Kidney (tissue), 13 donors: ENCODE measurements at regions not wholly inside any gene's neighbourhood (a gene's known extent, or its start where the extent isn't known, plus 50 kb on each side); places are given as distances from the start of the nearest gene placed in this dataset.

Experiments
- DNase-seq, 5 donors: peaks; one replicate each; pipeline ENCODE4 v3.0.0-alpha.2; 2013 to 2020
- FAIRE-seq: peaks from 2 replicates; lab custom pipeline; 2012; peaks lifted over from hg19 to GRCh38; lab: Jason Lieb, UNC
- H3K27ac ChIP-seq, 2 donors: one replicate each; pipeline ENCODE4 v1.7.0; 2013; ENCODE audit warnings: low read depth in 2 of 2, low read length in 2 of 2, inconsistent platforms in 1 of 2
- H3K27me3 ChIP-seq: one replicate; pipeline ENCODE4 v1.7.1; 2013; ENCODE audit warnings: low read length, inconsistent platforms; ENCODE audit not compliant: control insufficient read depth, insufficient read depth
- H3K36me3 ChIP-seq, 3 donors: one replicate each; pipeline versions ENCODE4 v1.7.0 to v1.7.1; 2013; ENCODE audit warnings: low read length in 3 of 3, control low read depth in 1 of 3, inconsistent platforms in 1 of 3; ENCODE audit not compliant: insufficient read depth in 3 of 3, control insufficient read depth in 2 of 3
- H3K4me1 ChIP-seq, 3 donors: one replicate each; pipeline versions ENCODE4 v1.7.0 to v1.7.1; 2013; ENCODE audit warnings: low read length in 3 of 3, inconsistent platforms in 1 of 3, low read depth in 1 of 3; ENCODE audit not compliant: control insufficient read depth in 2 of 3, insufficient read depth in 2 of 3
- H3K4me3 ChIP-seq, 3 donors: one replicate each; pipeline versions ENCODE4 v1.7.0 to v1.8.1; 2013; ENCODE audit warnings: low read length in 3 of 3, control low read depth in 1 of 3, inconsistent platforms in 1 of 3
- H3K9ac ChIP-seq, 3 donors: one replicate each; pipeline versions ENCODE4 v1.7.0 to v1.7.1; 2013; ENCODE audit warnings: low read length in 3 of 3, control low read depth in 1 of 3, inconsistent platforms in 1 of 3
- H3K9me3 ChIP-seq, 3 donors: one replicate each; pipeline versions ENCODE4 v1.7.0 to v1.7.1; 2013; ENCODE audit warnings: low read length in 3 of 3, control low read depth in 1 of 3, inconsistent platforms in 1 of 3; ENCODE audit not compliant: control insufficient read depth in 2 of 3, insufficient read depth in 1 of 3
- intact Hi-C: fragments of 100-400 bp; cut with DNase I; formaldehyde crosslinking; loops from one replicate; pipeline ENCODE4 v1.11.1; 2022
- TF ChIP-seq, protein P1 (sequence below): IDR thresholded peaks from 3 replicates; pipeline ENCODE4 v1.5.1; 2012; ENCODE audit warnings: mild to moderate bottlenecking, moderate library complexity, borderline replicate concordance; ENCODE audit not compliant: insufficient read depth; ENCODE audit errors: extremely low read depth
- donor health status: control.
- donor health status: control.
- donor health status: control.
- donor health status: control.
- donor health status: control.
- donor health status: DM: yes; HTN: yes; CAD: no.
- donor health status: Normal renal cell carcinoma (clear cell type).

DNA sequence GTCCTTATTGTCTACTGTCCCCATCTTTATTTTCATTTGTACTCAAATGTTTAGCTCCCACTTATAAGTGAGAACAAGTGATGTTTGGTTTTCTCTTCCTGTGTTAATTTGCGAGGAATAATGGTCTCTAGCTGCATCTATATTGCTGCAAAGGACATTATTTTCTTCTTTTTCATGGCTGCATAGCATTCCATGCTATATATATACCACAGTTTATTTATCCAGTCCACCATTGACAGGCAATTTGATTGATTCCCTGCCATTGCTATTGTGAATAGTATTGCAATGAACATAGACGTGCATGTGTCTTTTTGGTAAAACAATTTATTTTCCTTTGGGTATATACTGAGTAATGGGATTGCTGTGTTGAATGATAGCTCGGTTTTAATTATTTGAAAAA, 1545.8 kb upstream of the RAG2 start:
- intact Hi-C loops: no loop called here
- TF ChIP-seq, protein P1, sequence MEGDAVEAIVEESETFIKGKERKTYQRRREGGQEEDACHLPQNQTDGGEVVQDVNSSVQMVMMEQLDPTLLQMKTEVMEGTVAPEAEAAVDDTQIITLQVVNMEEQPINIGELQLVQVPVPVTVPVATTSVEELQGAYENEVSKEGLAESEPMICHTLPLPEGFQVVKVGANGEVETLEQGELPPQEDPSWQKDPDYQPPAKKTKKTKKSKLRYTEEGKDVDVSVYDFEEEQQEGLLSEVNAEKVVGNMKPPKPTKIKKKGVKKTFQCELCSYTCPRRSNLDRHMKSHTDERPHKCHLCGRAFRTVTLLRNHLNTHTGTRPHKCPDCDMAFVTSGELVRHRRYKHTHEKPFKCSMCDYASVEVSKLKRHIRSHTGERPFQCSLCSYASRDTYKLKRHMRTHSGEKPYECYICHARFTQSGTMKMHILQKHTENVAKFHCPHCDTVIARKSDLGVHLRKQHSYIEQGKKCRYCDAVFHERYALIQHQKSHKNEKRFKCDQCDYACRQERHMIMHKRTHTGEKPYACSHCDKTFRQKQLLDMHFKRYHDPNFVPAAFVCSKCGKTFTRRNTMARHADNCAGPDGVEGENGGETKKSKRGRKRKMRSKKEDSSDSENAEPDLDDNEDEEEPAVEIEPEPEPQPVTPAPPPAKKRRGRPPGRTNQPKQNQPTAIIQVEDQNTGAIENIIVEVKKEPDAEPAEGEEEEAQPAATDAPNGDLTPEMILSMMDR: no peak
- no peak for FAIRE-seq

DNA sequence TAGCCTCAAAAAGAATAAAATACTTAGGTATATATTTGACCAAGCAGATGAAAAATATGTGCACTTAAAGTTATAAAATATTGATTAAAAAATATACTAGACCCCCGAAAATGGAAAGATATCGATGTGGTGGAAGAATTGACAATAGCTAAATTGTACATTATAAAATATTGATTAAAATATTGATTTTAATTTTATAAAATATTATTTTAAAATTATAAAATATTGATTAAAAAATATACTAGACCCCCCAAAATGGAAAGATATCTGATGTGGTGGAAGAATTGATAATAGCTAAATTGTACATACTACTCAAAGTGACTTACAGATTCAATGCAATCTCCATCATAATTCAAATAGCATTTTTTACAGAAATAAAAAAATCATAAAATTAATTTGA, 1540.9 kb upstream of the RAG2 start:
- Histone ChIP-seq H3K27me3 (no peaks in the 10 kb centered on the region), H3K27ac (no peak overlapping the region), H3K9me3 (no peaks in the 10 kb centered on the region), H3K4me3 (no peak overlapping the region), H3K4me1 (no peaks in the 10 kb centered on the region), H3K9ac (no peak overlapping the region), H3K36me3 (no peaks in the 10 kb centered on the region)
- no peak for FAIRE-seq
- DNase-seq: no peak
- intact Hi-C loops: no loop called here
- TF ChIP-seq, protein P1: no peak

More for the DNA sequence above, 1545.8 kb upstream of the RAG2 start:
- Histone ChIP-seq H3K27ac (no peak overlapping the region), H3K9ac (no peak overlapping the region), H3K27me3 (no peaks in the 10 kb centered on the region), H3K9me3 (no peaks in the 10 kb centered on the region), H3K4me3 (no peak overlapping the region), H3K4me1 (no peaks in the 10 kb centered on the region), H3K36me3 (no peaks in the 10 kb centered on the region)
- DNase-seq: no peak

DNA sequence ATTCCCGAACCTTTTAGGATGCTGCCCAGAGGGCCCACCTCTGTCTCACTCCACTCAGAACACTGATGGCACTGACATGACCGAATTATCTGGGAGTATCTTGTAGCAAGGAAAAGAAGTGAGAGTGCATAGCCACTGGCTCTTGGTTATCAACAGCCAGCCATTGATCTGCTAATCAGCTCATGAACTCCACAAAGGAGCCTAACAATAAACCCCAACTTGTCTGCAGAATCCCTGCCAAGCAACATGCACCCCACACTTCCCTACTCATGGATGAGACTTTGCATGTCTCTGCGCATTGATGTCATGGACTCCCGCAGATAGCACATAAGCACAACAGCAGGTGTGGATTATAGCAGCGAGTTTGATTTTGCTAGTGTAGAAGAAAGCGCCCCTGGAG, 1538.9 kb upstream of the RAG2 start:
- Histone ChIP-seq H3K9me3 (no peaks in the 10 kb centered on the region), H3K36me3 (no peaks in the 10 kb centered on the region), H3K4me3 (no peak overlapping the region), H3K9ac (no peak overlapping the region), H3K27ac (no peak overlapping the region), H3K4me1 (no peaks in the 10 kb centered on the region), H3K27me3 (no peaks in the 10 kb centered on the region)
- no peak for DNase-seq
- TF ChIP-seq, protein P1: no peak
- intact Hi-C loops: no loop called here
- no peak for FAIRE-seq

DNA sequence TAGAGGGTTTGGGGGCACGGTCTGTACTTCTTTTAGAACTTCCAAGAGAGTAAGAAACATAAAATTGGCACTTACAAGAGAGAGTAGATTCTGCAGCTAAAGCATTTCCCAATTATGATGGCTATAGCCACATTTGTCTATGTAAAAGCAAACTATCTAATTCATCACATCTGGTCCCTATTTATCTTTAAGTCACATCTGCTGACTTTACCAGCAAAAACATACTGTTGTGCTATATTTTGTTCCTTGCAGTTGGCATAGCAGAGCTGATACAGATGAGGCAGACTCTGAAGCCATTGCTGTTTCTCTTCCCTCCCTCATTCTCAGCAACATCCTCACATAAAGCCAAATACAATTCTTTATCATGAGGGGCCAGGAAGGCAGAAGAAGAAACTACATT, 1533.5 kb upstream of the RAG2 start:
- Histone ChIP-seq H3K9ac (no peak overlapping the region), H3K4me3 (no peak overlapping the region), H3K36me3 (no peaks in the 10 kb centered on the region), H3K27ac (no peak overlapping the region), H3K9me3 (no peaks in the 10 kb centered on the region), H3K27me3 (no peaks in the 10 kb centered on the region), H3K4me1 (no peaks in the 10 kb centered on the region)
- no peak for DNase-seq
- TF ChIP-seq, protein P1: no peak
- intact Hi-C loops: no loop called here
- no peak for FAIRE-seq
